Pulmonary artery endothelial cell (primary cell): ENCODE measurements at regions not wholly inside any gene's neighbourhood (a gene's known extent, or its start where the extent isn't known, plus 50 kb on each side); places are given as distances from the start of the nearest gene placed in this dataset.
"Not testable (repeated sequence)": the region's sequence is repeated elsewhere in the genome, so short reads cannot be mapped to it uniquely, and the experiment has no call there.

Experiments used
- DNase-seq: peaks from one replicate; pipeline ENCODE4 v3.0.0-alpha.2; 2011; ENCODE audit warnings: low read depth, low spot score

GRCh38 chr3:88000853-88001252 is 58.0 kb downstream of the CGGBP1 start:
- no peak for DNase-seq

GRCh38 chr3:87997966-87998365 is 60.8 kb downstream of the CGGBP1 start:
- no peak for DNase-seq

GRCh38 chr3:87997298-87997697 is 61.5 kb downstream of the CGGBP1 start:
- peak; percentile 26 for DNase-seq

GRCh38 chr3:87996882-87997281 is 61.9 kb downstream of the CGGBP1 start:
- no peak for DNase-seq

GRCh38 chr3:87993566-87993965 is 65.2 kb downstream of the CGGBP1 start:
- DNase-seq = no peak

GRCh38 chr3:87987952-87988351 is 70.9 kb downstream of the CGGBP1 start:
- DNase-seq = no peak

GRCh38 chr3:87982421-87982820 is 76.4 kb downstream of the CGGBP1 start:
- no peak for DNase-seq

GRCh38 chr3:87979527-87979926 is 79.3 kb downstream of the CGGBP1 start:
- DNase-seq = no peak

- no peak for DNase-seq
These were observed 81.0 kb downstream of the CGGBP1 start for GRCh38 chr3:87977765-87978164.

GRCh38 chr3:87975716-87976115 is 83.1 kb downstream of the CGGBP1 start:
- no peak for DNase-seq

- no peak for DNase-seq
These were observed 84.9 kb downstream of the CGGBP1 start for GRCh38 chr3:87973906-87974305.

- no peak for DNase-seq
These were observed 89.2 kb downstream of the CGGBP1 start for GRCh38 chr3:87969620-87970019.

GRCh38 chr3:87968668-87969067 is 90.1 kb downstream of the CGGBP1 start:
- no peak for DNase-seq

- DNase-seq = no peak
These were observed 100.5 kb downstream of the CGGBP1 start for GRCh38 chr3:87958289-87958688.

GRCh38 chr3:87957575-87957974 is 101.2 kb downstream of the CGGBP1 start:
- DNase-seq = no peak

GRCh38 chr3:87949879-87950208 is 109.0 kb downstream of the CGGBP1 start:
- DNase-seq = no peak

GRCh38 chr3:87949189-87949878 is 109.5 kb downstream of the CGGBP1 start:
- no peak for DNase-seq

- DNase-seq = not testable (repeated sequence)
These were observed 112.8 kb downstream of the CGGBP1 start for GRCh38 chr3:87946007-87946406.

GRCh38 chr3:87942256-87942655 is 116.5 kb downstream of the CGGBP1 start:
- DNase-seq = not testable (repeated sequence)

- DNase-seq = no peak
These were observed 134.3 kb downstream of the CGGBP1 start for GRCh38 chr3:87924485-87924884.

- no peak for DNase-seq
These were observed 138.3 kb downstream of the CGGBP1 start for GRCh38 chr3:87920549-87920948.

- DNase-seq = no peak
These were observed 157.7 kb downstream of the CGGBP1 start for GRCh38 chr3:87901141-87901540.

- DNase-seq = no peak
These were observed 158.7 kb downstream of the CGGBP1 start for GRCh38 chr3:87900061-87900460.

- no peak for DNase-seq
These were observed 159.8 kb downstream of the CGGBP1 start for GRCh38 chr3:87898971-87899370.
